SIG-M5 treated with dmso at 0.1 percent for 504 hours (cell line): ENCODE measurements at regions not wholly inside any gene's neighbourhood (a gene's known extent, or its start where the extent isn't known, plus 50 kb on each side); places are given as distances from the start of the nearest gene placed in this dataset.
"Not testable (repeated sequence)": the region's sequence is repeated elsewhere in the genome, so short reads cannot be mapped to it uniquely, and the experiment has no call there.

Experiments used
- DNase-seq: peaks from one replicate; lab custom pipeline; 2025; ENCODE audit not compliant: unreplicated experiment; lab: John Stamatoyannopoulos, UW

- no peak for DNase-seq
Observed at GRCh38 chrX:69063486-69063885, 101.8 kb downstream of the PJA1 start.

GRCh38 chrX:69062493-69062892 is 102.8 kb downstream of the PJA1 start:
- DNase-seq, result no peak

DNA sequence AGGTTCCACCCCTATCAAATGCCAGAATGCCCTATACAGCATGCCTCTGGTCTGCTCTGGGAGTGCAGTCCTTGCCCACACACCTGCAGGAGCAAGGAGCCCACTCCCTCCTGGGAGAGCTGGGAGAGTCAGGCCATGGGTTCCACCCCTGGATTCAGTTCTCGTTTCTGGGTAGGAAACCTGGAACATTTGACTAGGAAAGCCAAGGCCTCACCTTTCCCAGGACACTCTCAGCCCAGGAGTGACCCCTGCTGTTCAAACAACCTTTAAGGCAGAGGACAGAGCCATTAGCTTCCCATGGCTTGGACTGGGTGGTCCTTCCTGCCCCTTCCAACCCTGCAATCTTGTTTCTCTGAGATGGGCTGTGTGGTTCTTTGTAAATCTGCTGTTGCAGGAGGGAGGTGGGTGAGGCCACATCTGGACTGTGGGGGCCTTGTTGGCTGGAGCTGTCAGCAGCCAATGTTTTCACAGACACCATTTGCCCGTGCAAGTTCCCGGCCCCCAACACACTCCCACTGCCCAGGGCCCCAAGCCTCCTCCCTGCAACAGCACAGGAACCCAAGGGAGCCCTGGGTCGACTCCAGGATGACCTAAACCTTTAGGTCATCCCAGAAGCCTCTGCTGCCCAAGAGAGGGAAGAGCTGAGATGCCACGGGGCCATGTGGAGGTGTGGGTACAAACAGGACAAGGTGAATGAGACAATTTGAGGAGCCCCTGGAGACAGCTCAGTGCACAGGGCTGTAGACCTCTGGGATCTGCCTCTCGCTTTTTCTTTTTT is 104.4 kb downstream of the PJA1 start:
- DNase-seq, result no peak

GRCh38 chrX:69055193-69055592 is 110.1 kb downstream of the PJA1 start:
- DNase-seq, result no peak

DNA sequence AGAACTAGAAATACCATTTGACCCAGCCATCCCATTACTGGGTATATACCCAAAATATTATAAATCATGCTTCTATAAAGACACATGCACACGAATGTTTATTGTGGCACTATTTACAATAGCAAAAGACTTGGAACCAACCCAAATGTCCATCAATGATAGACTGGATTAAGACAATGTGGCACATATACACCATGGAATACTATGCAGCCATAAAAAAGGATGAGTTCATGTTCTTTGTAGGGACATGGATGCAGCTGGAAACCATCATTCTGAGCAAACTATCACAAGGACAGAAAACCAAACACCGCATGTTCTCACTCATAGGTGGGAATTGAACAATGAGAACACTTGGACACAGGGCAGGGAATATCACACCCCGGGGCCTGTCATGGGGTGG is 110.8 kb downstream of the PJA1 start:
- not testable (repeated sequence) for DNase-seq

GRCh38 chrX:69051901-69052300 is 113.4 kb downstream of the PJA1 start:
- no peak for DNase-seq

- no peak for DNase-seq
Observed at GRCh38 chrX:69050051-69050765, 115.0 kb downstream of the PJA1 start.

GRCh38 chrX:69046996-69047490 is 118.2 kb downstream of the PJA1 start:
- no peak for DNase-seq

DNA sequence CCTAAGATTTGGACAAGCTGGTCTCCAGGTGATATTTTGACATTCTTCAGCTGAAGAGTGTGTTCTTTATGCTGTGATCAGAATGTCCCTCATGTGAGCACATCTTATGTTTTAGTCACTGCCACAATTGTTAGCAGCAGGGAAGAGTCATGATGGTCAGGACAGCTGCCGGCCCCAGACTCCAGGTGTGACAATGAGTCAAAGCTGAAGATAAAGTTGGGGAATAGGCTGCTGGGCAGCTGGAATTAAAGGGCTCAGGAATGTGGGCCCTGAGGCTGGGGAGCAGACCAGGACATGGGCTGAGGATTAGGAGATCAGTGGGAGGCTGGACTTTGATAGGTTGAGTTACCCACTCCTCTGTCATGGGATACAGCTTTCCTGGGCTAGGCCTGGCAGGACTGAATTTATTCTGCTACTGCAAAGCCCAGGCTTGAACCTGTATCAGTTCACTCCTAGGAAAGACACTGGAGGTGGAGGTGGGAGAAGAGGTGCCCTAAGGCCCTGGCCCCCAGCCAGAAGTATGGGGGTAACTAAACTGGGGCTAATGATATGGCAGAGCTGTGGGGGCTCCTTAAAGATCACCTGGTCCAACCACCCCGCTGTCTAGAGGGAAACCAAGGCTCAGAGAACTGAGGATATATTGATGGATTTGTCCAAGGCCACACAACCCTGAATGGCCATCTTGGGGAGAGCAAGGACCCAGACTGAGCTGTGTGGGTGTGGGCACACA is 119.5 kb downstream of the PJA1 start:
- no peak for DNase-seq

DNA sequence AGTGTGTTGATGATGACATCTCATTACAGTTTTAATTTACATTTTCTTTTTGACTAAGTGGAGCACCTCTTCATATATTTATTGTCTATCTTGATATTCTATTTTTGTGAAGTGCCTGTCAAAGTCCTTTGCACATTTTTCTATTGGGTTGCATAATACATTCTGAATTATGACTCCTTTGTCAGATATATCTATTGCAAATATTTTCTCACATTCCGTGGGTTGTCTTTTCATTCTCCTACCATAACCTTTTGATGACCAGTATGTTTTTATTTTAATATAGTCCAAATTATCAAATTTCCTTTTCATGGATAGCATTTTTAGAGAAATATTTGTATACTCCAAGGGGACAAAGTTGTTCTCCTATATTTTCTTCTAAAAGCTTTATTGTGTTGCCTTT is 126.4 kb downstream of the PJA1 start:
- no peak for DNase-seq

DNA sequence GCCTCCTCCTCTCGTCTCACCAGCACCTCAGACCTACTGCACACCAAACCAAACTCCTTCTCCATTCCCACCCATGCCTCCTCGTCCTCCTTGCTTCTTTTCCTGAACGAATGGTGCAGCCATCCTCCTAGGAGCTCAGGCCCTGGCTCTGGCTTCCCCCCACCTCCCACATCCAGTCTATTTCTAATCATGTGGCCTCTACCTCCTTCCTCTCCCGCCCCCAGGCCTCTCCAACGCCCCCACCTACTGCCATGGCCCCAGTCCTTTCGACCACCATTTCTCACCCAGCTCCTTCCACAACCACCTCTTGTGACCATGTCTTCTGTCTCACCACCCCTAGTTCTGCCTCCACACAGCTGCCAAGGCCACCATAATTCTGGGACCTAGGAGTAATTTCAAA is 127.1 kb downstream of the PJA1 start:
- no peak for DNase-seq

- no peak for DNase-seq
Observed at GRCh38 chrX:69037786-69038185, 127.5 kb downstream of the PJA1 start.

DNA sequence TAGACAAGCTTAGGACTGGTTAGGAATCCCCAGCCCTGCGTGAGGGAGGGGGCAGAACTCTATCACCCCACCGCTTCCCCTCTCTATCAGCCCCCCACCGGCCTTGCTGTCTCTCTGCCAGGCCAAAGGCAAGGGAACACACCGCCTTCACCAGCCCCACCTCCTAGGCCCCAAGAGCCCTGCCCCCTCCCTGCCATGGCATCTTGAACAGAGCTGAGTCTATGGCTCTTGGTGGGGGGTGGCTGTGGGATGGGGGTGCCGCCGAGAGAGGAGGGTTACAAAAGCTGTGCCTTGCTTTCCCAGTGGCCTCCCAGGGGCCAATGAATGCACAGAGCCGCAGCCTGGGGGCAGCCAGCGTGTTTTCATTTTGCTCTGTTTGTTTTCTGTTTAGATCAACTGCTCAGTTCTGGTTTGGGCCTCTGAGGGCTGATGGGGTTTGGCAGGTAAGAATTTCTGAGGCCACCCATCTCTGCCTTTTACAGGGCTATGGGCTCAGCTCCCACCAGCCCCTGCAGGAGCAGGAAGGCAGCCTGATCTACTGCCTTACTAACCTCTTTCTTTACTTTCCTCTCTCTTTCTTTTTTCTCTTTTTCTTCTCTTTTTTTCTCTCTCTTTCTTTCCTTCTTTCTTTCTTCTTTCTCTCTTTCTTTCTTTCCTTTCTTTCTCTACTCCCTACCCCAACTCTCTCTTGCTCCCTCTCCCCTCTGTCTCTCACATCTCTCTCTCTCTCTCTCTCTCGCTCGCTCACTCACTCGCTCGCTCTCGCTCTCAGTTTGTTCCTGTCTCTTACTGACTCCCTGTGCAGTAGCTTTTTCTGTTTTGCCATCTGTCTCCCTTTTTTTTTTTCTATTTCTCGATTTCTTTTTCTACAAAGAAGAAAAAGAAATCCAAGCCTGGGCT is 128.3 kb downstream of the PJA1 start:
- no peak for DNase-seq

GRCh38 chrX:69034451-69034850 is 130.8 kb downstream of the PJA1 start:
- DNase-seq, result no peak

DNA sequence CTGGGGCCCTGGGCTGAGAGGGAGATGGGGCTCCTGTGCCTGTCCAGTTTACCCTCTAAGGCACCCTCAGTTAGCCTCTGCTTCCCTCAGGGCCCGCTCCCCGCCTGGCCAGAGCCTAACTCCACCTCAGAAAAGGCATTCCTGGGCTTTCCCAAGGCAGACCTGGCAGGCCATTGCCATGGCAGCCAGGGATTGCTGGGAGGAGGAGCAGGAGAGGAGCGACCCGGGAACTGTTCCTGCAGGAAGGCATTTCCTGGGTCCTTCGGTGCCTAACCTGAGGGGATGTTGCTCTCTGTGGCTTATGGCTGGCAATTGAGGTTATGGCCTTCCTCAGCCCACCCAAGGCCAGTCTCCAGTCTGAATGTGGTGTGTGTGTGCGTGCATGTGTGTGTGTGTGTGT is 131.3 kb downstream of the PJA1 start:
- DNase-seq, result no peak

DNA sequence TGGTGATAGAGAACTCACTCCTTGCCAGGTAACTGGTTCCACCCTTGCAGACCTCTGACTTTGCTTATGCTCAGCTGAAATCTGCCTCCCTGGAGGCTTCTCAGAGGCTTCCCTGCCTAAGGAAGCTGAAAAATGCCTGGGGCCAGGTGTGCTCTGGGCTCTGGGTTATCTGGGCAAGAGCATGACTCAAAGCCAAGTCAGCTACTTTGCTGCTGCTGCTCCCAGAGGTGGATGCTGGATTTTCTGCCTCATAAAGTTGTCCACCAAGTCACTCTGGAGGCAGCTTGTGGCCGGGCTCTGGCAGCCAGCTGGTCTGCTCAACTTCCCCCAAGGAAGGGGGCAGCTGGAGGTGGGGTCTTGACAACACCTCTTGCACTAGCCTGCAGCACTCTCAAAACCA is 132.7 kb downstream of the PJA1 start:
- no peak for DNase-seq

DNA sequence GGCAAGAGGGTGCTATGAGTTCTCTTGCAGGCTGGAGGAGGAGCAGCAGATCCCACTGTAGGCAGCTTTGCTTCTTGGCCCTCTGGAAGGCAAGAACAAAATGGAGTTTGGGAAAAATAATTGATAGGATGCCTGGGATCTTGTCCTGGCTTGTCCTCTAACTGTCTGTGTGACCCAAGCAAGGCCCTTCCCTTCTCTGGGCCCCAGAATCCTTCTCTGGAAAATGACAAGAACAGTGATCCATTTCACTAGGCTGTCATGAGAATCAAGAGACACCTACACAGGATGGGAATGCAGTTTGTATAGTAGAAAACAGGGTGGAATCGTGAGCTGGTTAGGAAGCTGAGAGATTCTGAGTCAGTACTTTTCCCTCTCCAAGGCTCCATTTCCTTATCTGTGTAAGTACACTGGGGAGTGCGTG is 133.3 kb downstream of the PJA1 start:
- no peak for DNase-seq

DNA sequence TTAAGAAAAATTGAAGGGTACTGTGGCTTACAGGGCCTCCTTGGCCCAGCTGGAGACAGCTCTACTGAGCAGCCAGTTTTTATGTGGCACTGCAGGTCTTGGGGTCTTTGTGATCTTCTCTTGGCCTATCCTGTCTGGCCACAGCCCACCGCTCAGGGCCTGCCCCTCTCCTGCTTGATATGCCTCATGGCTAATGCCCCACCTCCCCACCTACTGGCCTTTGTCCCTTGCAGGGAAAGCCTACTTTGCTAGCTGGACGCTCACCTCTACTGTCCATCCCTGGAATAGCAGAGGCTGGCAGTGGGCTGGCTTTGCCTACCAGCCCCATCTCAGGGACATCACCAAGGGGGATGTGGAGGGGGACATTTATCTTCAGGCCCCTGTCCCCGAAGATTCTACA is 134.1 kb downstream of the PJA1 start:
- DNase-seq, result no peak

DNA sequence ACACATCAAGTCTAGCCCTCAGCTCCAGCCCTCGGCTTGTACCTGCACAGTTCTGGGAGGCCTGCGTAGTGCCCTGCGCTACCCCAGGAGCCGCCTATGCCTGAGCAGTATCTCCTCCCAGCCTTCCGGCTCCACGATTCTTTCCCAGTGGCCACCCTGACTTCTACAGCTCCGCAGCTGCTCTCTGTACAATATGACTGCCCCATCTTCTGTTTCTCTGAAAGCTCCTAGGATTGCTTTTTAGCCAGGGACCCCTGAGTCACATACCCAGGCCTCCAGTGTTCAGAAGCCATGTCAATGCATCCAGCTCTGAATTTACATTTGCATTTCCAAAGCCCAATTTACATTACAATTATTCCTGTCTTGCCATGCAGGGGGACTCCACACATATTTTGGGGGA is 135.5 kb downstream of the PJA1 start:
- DNase-seq, result no peak

GRCh38 chrX:69028761-69029120 is 136.5 kb downstream of the PJA1 start:
- DNase-seq, result no peak
